Naive thymus-derived CD4-positive, alpha-beta T cell (primary cell): ENCODE measurements at regions not wholly inside any gene's neighbourhood (a gene's known extent, or its start where the extent isn't known, plus 50 kb on each side); places are given as distances from the start of the nearest gene placed in this dataset.
"Not testable (repeated sequence)": the region's sequence is repeated elsewhere in the genome, so short reads cannot be mapped to it uniquely, and the experiment has no call there.

Experiments used
- ATAC-seq: fragments of 150-1000 bp; cut with Tn5 transposase; 2 replicates; pipeline ENCODE4 v1.10.0; 2021; ENCODE audit warnings: mild to moderate bottlenecking, moderate library complexity
- CTCF ChIA-PET: fragments of 350-600 bp; sonication (Branson Sonifier 250); formaldehyde crosslinking; loops from one replicate; lab custom pipeline; 2021; ENCODE audit warnings: antibody characterized with exemption; lab: Charles Lee
- POLR2A ChIA-PET: fragments of 350-600 bp; sonication (Branson Sonifier 250); formaldehyde crosslinking; loops from one replicate; lab custom pipeline; 2021; ENCODE audit warnings: antibody characterized with exemption, inconsistent platforms; lab: Charles Lee
- DNase-seq, 9 donors: peaks; one replicate each; pipeline versions ENCODE4 v3.0.0 to v3.0.0-alpha.2; 2020 to 2022; ENCODE audit warnings: mixed read lengths in 1 of 9
- H3K27ac ChIP-seq: one replicate; pipeline ENCODE4 v1.7.0; 2013; ENCODE audit warnings: mild to moderate bottlenecking, low read depth, low read length, moderate library complexity
- H3K27me3 ChIP-seq, 2 donors: one replicate each; pipeline ENCODE4 v1.7.0; 2013; ENCODE audit warnings: low read length in 2 of 2, mild to moderate bottlenecking in 2 of 2, moderate library complexity in 2 of 2; ENCODE audit not compliant: control insufficient read depth in 2 of 2, insufficient read depth in 2 of 2
- H3K36me3 ChIP-seq, 3 experiments: 1 replicate in 2 of 3; 2 replicates in 1 of 3; pipeline ENCODE4 v1.7.0; 2013; ENCODE audit warnings: low read length in 3 of 3, mild to moderate bottlenecking in 3 of 3, moderate library complexity in 1 of 3; ENCODE audit not compliant: insufficient read depth in 3 of 3, control insufficient read depth in 2 of 3
- H3K4me1 ChIP-seq, 2 donors: one replicate each; pipeline ENCODE4 v1.7.0; 2013; ENCODE audit warnings: low read length in 2 of 2, mild to moderate bottlenecking in 2 of 2, moderate library complexity in 1 of 2; ENCODE audit not compliant: control insufficient read depth in 2 of 2, insufficient read depth in 2 of 2
- H3K4me3 ChIP-seq: 2 replicates; pipeline ENCODE4 v1.7.0; 2013; ENCODE audit warnings: mild to moderate bottlenecking, low read length
- H3K9me3 ChIP-seq, 3 experiments: 1 replicate in 2 of 3; 2 replicates in 1 of 3; pipeline ENCODE4 v1.7.0; 2013; ENCODE audit warnings: low read length in 3 of 3; ENCODE audit not compliant: control insufficient read depth in 2 of 3
- H3K27ac Mint-ChIP-seq, 9 donors: one replicate each; pipeline ENCODE4 v1.8.0; 2020 to 2022; ENCODE audit warnings: mixed read lengths in 9 of 9, mild to moderate bottlenecking in 8 of 9, moderate library complexity in 5 of 9, inconsistent platforms in 2 of 9
- H3K27me3 Mint-ChIP-seq, 5 donors: one replicate each; pipeline ENCODE4 v1.8.0; 2021 to 2022; ENCODE audit warnings: mixed read lengths in 5 of 5, mild to moderate bottlenecking in 1 of 5
- H3K36me3 Mint-ChIP-seq, 5 donors: one replicate each; pipeline ENCODE4 v1.8.0; 2020 to 2022; ENCODE audit warnings: mixed read lengths in 5 of 5, mild to moderate bottlenecking in 3 of 5, inconsistent platforms in 1 of 5
- H3K4me1 Mint-ChIP-seq, 7 donors: one replicate each; pipeline ENCODE4 v1.8.0; 2020 to 2022; ENCODE audit warnings: mixed read lengths in 7 of 7, mild to moderate bottlenecking in 3 of 7, inconsistent platforms in 1 of 7
- H3K4me3 Mint-ChIP-seq, 10 donors: one replicate each; pipeline ENCODE4 v1.8.0; 2020 to 2022; ENCODE audit warnings: mild to moderate bottlenecking in 10 of 10, mixed read lengths in 10 of 10, moderate library complexity in 6 of 10, inconsistent platforms in 2 of 10
- H3K9me3 Mint-ChIP-seq, 11 donors: one replicate each; pipeline ENCODE4 v1.8.0; 2020 to 2022; ENCODE audit warnings: mixed read lengths in 11 of 11, mild to moderate bottlenecking in 4 of 11, inconsistent platforms in 1 of 11, moderate library complexity in 1 of 11
- intact Hi-C, 2 donors: fragments of 100-400 bp; cut with micrococcal nuclease; formaldehyde crosslinking; loops; one replicate each; pipeline ENCODE4 v1.15.1; 2023

- H3K36me3 ChIP-seq, H3K9me3 Mint-ChIP-seq, CTCF ChIA-PET, intact Hi-C loops, H3K27me3 Mint-ChIP-seq, H3K27ac ChIP-seq, ATAC-seq, H3K27ac Mint-ChIP-seq, H3K9me3 ChIP-seq, DNase-seq, POLR2A ChIA-PET, H3K4me1 Mint-ChIP-seq, H3K27me3 ChIP-seq, H3K4me3 Mint-ChIP-seq, H3K36me3 Mint-ChIP-seq, H3K4me1 ChIP-seq, H3K4me3 ChIP-seq: not testable (repeated sequence)
These were observed 214.5 kb downstream of the POTEH start for GRCh38 chr22:15904326-15904725.

GRCh38 chr22:15911704-15912103 is 221.9 kb downstream of the POTEH start:
- H3K27ac Mint-ChIP-seq, H3K4me3 Mint-ChIP-seq, DNase-seq, ATAC-seq, H3K27me3 Mint-ChIP-seq, H3K9me3 Mint-ChIP-seq, H3K36me3 ChIP-seq, POLR2A ChIA-PET, H3K27me3 ChIP-seq, H3K9me3 ChIP-seq, CTCF ChIA-PET, H3K4me3 ChIP-seq, H3K4me1 Mint-ChIP-seq, H3K4me1 ChIP-seq, H3K36me3 Mint-ChIP-seq, intact Hi-C loops, H3K27ac ChIP-seq: not testable (repeated sequence)

GRCh38 chr22:15919120-15919519 is 229.3 kb downstream of the POTEH start:
- H3K9me3 ChIP-seq, intact Hi-C loops, CTCF ChIA-PET, POLR2A ChIA-PET, H3K9me3 Mint-ChIP-seq, H3K27ac ChIP-seq, H3K4me1 ChIP-seq, H3K27me3 Mint-ChIP-seq, DNase-seq, ATAC-seq, H3K4me3 ChIP-seq, H3K4me1 Mint-ChIP-seq, H3K36me3 Mint-ChIP-seq, H3K27ac Mint-ChIP-seq, H3K36me3 ChIP-seq, H3K27me3 ChIP-seq, H3K4me3 Mint-ChIP-seq: not testable (repeated sequence)

GRCh38 chr22:15920941-15921340 is 231.1 kb downstream of the POTEH start:
- H3K4me3 ChIP-seq, H3K36me3 ChIP-seq, H3K27ac ChIP-seq, H3K9me3 ChIP-seq, H3K27ac Mint-ChIP-seq, H3K27me3 ChIP-seq, H3K36me3 Mint-ChIP-seq, POLR2A ChIA-PET, intact Hi-C loops, DNase-seq, ATAC-seq, H3K27me3 Mint-ChIP-seq, CTCF ChIA-PET, H3K4me1 ChIP-seq, H3K4me1 Mint-ChIP-seq, H3K9me3 Mint-ChIP-seq, H3K4me3 Mint-ChIP-seq: not testable (repeated sequence)

GRCh38 chr22:15922132-15922531 is 232.3 kb downstream of the POTEH start:
- H3K36me3 Mint-ChIP-seq, H3K27me3 ChIP-seq, H3K27ac Mint-ChIP-seq, CTCF ChIA-PET, H3K27ac ChIP-seq, intact Hi-C loops, H3K27me3 Mint-ChIP-seq, DNase-seq, H3K4me3 Mint-ChIP-seq, H3K4me3 ChIP-seq, H3K4me1 ChIP-seq, H3K36me3 ChIP-seq, H3K9me3 ChIP-seq, POLR2A ChIA-PET, H3K4me1 Mint-ChIP-seq, ATAC-seq, H3K9me3 Mint-ChIP-seq: not testable (repeated sequence)

- H3K4me3 ChIP-seq, H3K36me3 ChIP-seq, intact Hi-C loops, ATAC-seq, DNase-seq, H3K4me1 ChIP-seq, H3K9me3 Mint-ChIP-seq, CTCF ChIA-PET, H3K9me3 ChIP-seq, H3K27me3 Mint-ChIP-seq, H3K27me3 ChIP-seq, H3K36me3 Mint-ChIP-seq, POLR2A ChIA-PET, H3K4me1 Mint-ChIP-seq, H3K27ac Mint-ChIP-seq, H3K4me3 Mint-ChIP-seq, H3K27ac ChIP-seq: not testable (repeated sequence)
These were observed 232.8 kb downstream of the POTEH start for GRCh38 chr22:15922666-15923065.

GRCh38 chr22:15924820-15925219 is 235.0 kb downstream of the POTEH start:
- ATAC-seq, H3K27me3 Mint-ChIP-seq: not testable (repeated sequence)

More at GRCh38 chr22:15924820-15925219, 235.0 kb downstream of the POTEH start:
- H3K36me3 ChIP-seq, H3K9me3 Mint-ChIP-seq, H3K4me3 ChIP-seq, H3K36me3 Mint-ChIP-seq, H3K4me3 Mint-ChIP-seq, intact Hi-C loops, H3K4me1 ChIP-seq, H3K27ac ChIP-seq, H3K9me3 ChIP-seq, POLR2A ChIA-PET, CTCF ChIA-PET, DNase-seq, H3K27ac Mint-ChIP-seq, H3K4me1 Mint-ChIP-seq, H3K27me3 ChIP-seq: not testable (repeated sequence)
